OCI-M2 (cell line): ENCODE measurements at regions not wholly inside any gene's neighbourhood (a gene's known extent, or its start where the extent isn't known, plus 50 kb on each side); places are given as distances from the start of the nearest gene placed in this dataset.
"Not testable (repeated sequence)": the region's sequence is repeated elsewhere in the genome, so short reads cannot be mapped to it uniquely, and the experiment has no call there.

ENCODE experiments used
- DNase-seq: peaks from one replicate; lab custom pipeline; 2025; ENCODE audit not compliant: unreplicated experiment; lab: John Stamatoyannopoulos, UW

GRCh38 chr5:162769019-162769418 lies 668.4 kb upstream of the CCNG1 start:
- DNase-seq: no peak

GRCh38 chr5:162785673-162786072 lies 651.7 kb upstream of the CCNG1 start:
- no peak for DNase-seq

- DNase-seq: no peak
Observed at GRCh38 chr5:162786234-162786633, 651.2 kb upstream of the CCNG1 start.

- DNase-seq: no peak
Observed at GRCh38 chr5:162796507-162796906, 640.9 kb upstream of the CCNG1 start.

GRCh38 chr5:162800301-162800700 lies 637.1 kb upstream of the CCNG1 start:
- no peak for DNase-seq

- DNase-seq: no peak
Observed at GRCh38 chr5:162801235-162801634, 636.2 kb upstream of the CCNG1 start.

GRCh38 chr5:162806195-162806594 lies 631.2 kb upstream of the CCNG1 start:
- DNase-seq: no peak

GRCh38 chr5:162811071-162811470 lies 626.3 kb upstream of the CCNG1 start:
- no peak for DNase-seq

GRCh38 chr5:162816816-162817215 lies 620.6 kb upstream of the CCNG1 start:
- no peak for DNase-seq

GRCh38 chr5:162817364-162817763 lies 620.0 kb upstream of the CCNG1 start:
- no peak for DNase-seq

- not testable (repeated sequence) for DNase-seq
Observed at GRCh38 chr5:162821664-162822063, 615.7 kb upstream of the CCNG1 start.

GRCh38 chr5:162824360-162824759 lies 613.0 kb upstream of the CCNG1 start:
- no peak for DNase-seq

GRCh38 chr5:162837155-162837554 lies 600.2 kb upstream of the CCNG1 start:
- DNase-seq: no peak

- no peak for DNase-seq
Observed at GRCh38 chr5:162842727-162843126, 594.7 kb upstream of the CCNG1 start.

GRCh38 chr5:162852134-162852533 lies 585.3 kb upstream of the CCNG1 start:
- no peak for DNase-seq

GRCh38 chr5:162858770-162859169 lies 578.6 kb upstream of the CCNG1 start:
- DNase-seq: no peak

GRCh38 chr5:162870966-162871365 lies 566.4 kb upstream of the CCNG1 start:
- DNase-seq: no peak

- DNase-seq: no peak
Observed at GRCh38 chr5:162882629-162883028, 554.8 kb upstream of the CCNG1 start.

- no peak for DNase-seq
Observed at GRCh38 chr5:162886717-162887116, 550.7 kb upstream of the CCNG1 start.

- DNase-seq: no peak
Observed at GRCh38 chr5:162888268-162888667, 549.1 kb upstream of the CCNG1 start.

GRCh38 chr5:162911873-162912272 lies 525.5 kb upstream of the CCNG1 start:
- no peak for DNase-seq

GRCh38 chr5:162916368-162916767 lies 521.0 kb upstream of the CCNG1 start:
- DNase-seq: no peak

- no peak for DNase-seq
Observed at GRCh38 chr5:162929104-162929503, 508.3 kb upstream of the CCNG1 start.

GRCh38 chr5:162931501-162931900 lies 505.9 kb upstream of the CCNG1 start:
- DNase-seq: no peak
